HG02798 (cell line): ENCODE measurements at regions not wholly inside any gene's neighbourhood (a gene's known extent, or its start where the extent isn't known, plus 50 kb on each side); places are given as distances from the start of the nearest gene placed in this dataset.

Source experiments
- ATAC-seq: cut with Tn5 transposase; IDR thresholded peaks from one replicate; pipeline ENCODE4 v1.9.1; 2021; ENCODE audit warnings: mild to moderate bottlenecking; ENCODE audit not compliant: unreplicated experiment, poor library complexity

- no peak for ATAC-seq
These were observed 1106.7 kb downstream of the TYW1 start for GRCh38 chr7:68103319-68103718.

GRCh38 chr7:68107261-68107660 lies 1110.6 kb downstream of the TYW1 start:
- no peak for ATAC-seq

- no peak for ATAC-seq
These were observed 1111.3 kb downstream of the TYW1 start for GRCh38 chr7:68107968-68108367.

DNA sequence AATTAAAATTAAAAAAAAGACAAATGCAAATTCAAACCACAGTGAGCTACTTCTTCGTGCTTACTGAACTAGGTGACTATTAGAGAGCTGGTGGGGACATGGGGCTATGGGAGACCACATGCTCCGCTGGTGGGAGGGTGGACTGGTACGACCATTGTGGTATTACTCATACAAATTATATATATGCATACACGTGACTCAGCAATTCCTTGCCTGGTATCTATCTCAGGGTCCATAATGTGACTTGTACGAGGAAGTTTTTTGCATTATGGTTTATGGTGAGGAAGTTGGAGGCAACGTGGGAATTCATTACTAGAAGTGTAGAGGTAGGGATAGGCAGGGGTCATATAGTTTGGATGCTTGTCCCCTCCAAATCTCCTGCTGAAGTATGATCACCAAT lies 1112.7 kb downstream of the TYW1 start:
- no peak for ATAC-seq

DNA sequence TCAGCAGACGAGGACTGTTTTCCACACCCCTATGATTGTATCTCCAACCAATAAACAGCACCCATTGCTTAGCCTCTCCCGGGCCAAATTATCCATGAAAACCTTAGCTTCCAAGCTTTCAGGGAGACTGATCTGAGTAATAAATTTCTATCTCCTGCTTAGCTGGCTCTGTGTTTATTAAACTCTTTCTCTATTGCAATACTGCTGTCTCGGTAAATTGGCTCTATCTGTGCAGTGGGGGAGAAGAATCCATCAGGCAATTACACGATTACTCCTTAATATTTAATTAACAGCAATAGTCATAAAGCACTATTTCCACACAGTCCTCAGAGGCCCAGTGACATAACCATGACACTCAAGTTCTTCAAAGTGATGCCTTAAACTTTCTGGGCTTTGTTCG lies 1122.8 kb downstream of the TYW1 start:
- ATAC-seq: no peak

GRCh38 chr7:68121056-68121455 lies 1124.4 kb downstream of the TYW1 start:
- ATAC-seq: no peak

DNA sequence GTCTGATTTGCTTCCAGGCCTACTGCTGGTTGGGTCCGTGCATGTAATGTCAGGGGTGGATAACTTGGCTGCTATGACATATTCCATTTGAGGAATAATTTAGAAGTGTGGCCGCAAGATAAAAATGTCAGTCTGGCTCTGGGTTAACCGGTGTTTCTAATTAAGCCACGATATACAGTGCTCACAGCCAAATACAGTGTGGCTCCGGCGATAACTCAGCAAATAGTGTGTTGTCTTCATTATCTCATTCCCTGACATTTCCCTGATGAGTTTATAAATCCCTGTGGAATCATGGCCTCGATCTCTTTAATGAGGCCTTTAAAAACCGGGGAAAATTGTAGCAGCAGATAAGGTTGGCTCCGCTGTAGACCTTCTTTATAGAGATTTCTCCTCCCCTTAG lies 1125.0 kb downstream of the TYW1 start:
- ATAC-seq: no peak

DNA sequence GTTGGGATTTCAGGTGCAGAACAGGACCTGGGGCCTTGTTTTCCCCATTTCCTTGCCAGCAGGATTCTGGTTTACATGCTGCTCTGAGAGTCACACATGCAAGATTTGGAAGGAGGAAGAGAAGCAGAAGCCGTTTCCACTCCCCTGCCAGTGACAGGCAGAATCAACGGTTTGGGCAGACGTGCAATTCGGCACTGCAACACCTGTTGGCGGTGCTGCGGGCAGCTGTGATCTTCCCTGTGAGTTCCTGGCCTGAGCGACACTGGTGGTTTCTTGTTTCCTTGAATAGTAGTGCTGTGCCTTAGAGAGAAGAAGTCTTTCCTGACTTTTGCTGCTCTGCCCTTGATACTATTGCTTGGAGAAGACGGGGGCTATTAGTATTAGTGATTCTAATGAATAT lies 1126.2 kb downstream of the TYW1 start:
- ATAC-seq: no peak

- no peak for ATAC-seq
These were observed 1128.5 kb downstream of the TYW1 start for GRCh38 chr7:68125168-68125567.

- ATAC-seq: no peak
These were observed 1136.4 kb downstream of the TYW1 start for GRCh38 chr7:68133045-68133444.

GRCh38 chr7:68143345-68143744 lies 1146.7 kb downstream of the TYW1 start:
- ATAC-seq: no peak

DNA sequence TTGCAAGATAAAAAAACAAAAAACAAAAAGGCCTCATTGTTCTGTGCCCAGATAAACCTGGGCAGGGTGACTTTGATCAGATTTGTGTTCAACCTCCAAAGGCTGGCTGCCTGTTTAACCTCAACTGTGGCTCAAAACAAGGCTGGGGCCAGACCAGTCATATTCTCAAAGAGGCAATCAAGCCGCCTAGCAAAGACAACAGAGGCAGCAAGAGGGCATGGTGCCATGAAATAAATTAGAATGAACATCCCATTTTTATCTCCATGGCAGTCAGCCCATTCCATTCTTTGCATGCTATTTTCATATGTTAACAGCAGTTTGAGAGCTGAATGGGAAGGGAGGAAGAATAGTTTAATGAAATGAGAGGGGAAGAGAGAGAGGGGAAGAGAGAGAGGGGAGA lies 1150.3 kb downstream of the TYW1 start:
- ATAC-seq: no peak

- ATAC-seq: no peak
These were observed 1151.1 kb downstream of the TYW1 start for GRCh38 chr7:68147614-68148238.

DNA sequence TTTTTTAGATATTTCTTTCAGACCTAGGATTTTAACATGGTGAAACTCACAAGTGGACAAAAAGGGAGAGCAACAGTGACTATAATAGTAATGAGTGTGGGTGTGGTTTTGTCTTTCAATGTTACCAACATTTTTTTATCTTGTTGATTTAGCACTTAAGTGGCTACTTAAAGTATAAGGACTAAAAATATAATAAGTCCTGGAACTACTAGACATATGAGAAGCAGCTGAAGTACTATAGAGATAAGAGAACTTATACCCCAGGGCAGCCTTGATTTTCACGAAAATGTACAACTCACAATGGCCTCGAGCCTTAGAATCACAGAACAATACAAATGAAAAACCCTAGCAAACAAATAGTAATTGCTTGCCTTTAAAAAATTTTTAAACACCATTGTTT lies 1151.8 kb downstream of the TYW1 start:
- no peak for ATAC-seq

DNA sequence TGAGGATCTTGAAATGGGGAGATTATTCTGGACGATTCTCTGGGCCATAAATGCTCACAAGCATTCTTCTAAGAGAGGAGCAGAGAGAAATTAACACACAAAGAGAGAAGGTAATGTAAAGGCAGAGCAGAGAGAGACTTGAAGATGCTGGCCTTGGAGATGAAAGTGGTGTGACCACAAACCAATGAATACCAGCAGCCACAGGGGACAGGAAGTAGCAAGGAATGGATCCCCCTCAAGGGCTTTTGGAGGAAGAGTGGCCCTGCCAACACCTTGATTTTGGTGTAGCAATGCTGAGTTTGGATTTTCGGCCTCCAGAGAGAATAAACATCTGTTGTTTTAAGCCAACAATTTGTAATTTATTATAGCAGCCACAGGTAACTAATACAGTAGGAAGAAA lies 1155.6 kb downstream of the TYW1 start:
- ATAC-seq: no peak

DNA sequence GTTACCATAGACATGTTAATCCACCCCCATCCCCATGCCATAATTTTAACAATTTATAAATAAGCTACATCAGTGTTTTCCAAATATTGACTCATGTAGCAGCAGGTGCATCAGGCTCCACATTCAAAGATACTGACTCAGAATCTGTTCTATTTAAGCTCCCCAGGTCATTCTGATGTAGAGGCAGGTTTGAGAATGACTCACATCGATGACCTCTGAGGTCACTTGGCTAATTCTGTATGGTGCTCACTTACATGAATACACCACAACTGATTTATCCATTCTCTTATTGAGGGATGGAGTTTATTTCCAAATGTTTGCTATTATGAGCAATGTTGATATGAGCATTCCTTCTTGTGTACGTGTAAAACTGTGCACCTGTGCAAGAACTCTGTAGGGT lies 1159.0 kb downstream of the TYW1 start:
- no peak for ATAC-seq

DNA sequence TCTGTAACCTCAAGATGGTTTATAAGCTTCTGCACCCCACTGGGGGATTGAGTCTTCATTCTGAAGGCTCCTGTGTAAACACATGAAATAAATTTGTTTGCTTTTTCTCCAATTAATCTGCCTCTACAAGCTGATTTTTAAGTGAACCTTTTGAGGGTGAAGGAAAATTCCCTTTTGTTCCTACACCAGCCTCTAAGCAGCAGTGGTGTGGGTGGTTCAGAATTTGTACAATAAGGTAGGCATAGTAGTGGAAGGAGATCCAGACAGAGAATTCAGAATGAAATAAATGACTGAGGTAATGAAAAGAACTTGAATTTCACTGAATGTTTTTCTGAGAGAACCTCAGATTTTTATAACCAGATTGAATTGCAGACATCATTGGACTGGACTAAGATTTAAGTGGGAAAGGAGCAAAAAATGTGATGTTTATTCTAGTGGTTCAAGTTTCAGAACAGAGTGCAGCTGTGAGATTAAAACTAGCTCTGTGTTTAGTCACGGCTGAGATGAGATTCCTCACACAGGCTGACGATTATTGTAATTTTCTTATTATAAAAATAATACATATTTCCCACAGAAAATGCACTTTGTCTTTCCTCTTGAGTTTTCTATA lies 1162.2 kb downstream of the TYW1 start:
- ATAC-seq: no peak

GRCh38 chr7:68162712-68163111 lies 1166.1 kb downstream of the TYW1 start:
- ATAC-seq: no peak

DNA sequence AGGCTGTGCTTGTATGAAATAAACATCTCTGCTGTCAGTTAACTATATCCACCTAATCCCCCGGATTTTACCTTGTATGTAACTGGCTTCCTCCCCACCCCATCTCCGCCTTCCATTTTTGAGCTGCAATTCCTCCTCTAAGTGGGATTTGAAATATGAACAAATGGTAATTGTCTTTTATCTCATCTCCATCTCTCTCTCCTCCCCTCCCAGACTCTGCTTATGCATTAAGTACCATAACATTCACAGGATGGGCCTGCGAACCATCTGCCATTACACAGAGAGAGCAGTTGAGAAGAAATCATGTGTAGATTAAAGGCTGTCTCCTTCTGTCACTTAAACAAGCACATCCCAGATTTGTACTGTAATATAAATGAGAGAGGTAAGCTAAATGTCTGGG lies 1169.9 kb downstream of the TYW1 start:
- ATAC-seq: no peak

DNA sequence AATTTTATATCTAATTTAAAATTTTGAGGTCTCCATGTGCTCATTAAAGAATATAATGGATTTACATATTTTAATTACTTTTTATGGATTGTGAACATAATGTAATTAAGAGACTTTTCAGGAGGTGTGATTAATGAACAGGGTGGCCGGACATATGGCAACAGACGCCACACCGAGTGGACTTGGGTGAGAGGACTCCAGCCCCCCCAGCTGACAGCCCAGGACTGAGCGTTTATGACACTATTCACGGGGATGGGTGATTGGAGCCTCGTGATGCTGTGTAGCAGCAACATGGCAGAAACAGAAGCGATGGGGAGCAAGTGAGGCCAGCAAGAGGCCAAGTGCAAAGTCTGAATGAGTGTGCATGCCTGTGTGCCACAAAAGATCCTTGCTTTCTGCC lies 1176.9 kb downstream of the TYW1 start:
- ATAC-seq: no peak

GRCh38 chr7:68176974-68177373 lies 1180.3 kb downstream of the TYW1 start:
- ATAC-seq: no peak

DNA sequence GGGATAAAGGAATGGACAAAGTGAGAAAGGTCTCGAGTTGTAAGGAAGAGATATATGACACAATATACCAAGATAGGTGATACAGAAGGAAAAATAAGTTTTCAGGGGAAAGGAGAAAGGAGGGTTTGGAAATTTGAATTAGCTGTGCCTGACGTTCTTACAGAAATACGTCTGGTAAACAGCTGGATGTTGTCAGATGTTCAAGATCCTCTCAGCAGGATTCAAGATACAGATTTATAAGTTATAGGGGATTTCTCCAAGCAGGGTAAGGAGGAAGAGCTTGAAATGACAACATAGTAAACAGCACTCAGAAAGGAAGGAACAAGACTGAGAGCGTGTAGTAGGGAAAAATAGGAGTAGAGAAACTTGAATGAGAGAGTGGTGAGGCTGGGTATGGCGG lies 1184.1 kb downstream of the TYW1 start:
- no peak for ATAC-seq

GRCh38 chr7:68183176-68183575 lies 1186.5 kb downstream of the TYW1 start:
- no peak for ATAC-seq
